GM10266 (cell line): ENCODE measurements at regions not wholly inside any gene's neighbourhood (a gene's known extent, or its start where the extent isn't known, plus 50 kb on each side); places are given as distances from the start of the nearest gene placed in this dataset.

Source experiments
- DNase-seq: peaks from one replicate; pipeline ENCODE4 v3.0.0; 2012; ENCODE audit errors: extremely low spot score
- CTCF ChIP-seq: IDR thresholded peaks from 2 replicates; pipeline ENCODE4 v1.5.1; 2012; ENCODE audit warnings: mild to moderate bottlenecking, low read depth; ENCODE audit not compliant: control insufficient read depth, insufficient read depth; ENCODE audit errors: missing control alignments

- no peak for TF ChIP-seq CTCF
- no peak for DNase-seq
Measured at GRCh38 chr9:22379272-22379671, 67.4 kb upstream of the DMRTA1 start.

- no peak for TF ChIP-seq CTCF
- no peak for DNase-seq
Measured at GRCh38 chr9:22381170-22381569, 65.5 kb upstream of the DMRTA1 start.

GRCh38 chr9:22382331-22382730 is 64.3 kb upstream of the DMRTA1 start:
- no peak for TF ChIP-seq CTCF
- DNase-seq: no peak

GRCh38 chr9:22383718-22384117 is 62.9 kb upstream of the DMRTA1 start:
- no peak for DNase-seq
- no peak for TF ChIP-seq CTCF

GRCh38 chr9:22389271-22389670 is 57.4 kb upstream of the DMRTA1 start:
- DNase-seq: no peak
- no peak for TF ChIP-seq CTCF

GRCh38 chr9:22392523-22392922 is 54.1 kb upstream of the DMRTA1 start:
- DNase-seq: no peak
- TF ChIP-seq CTCF: no peak

- no peak for DNase-seq
Measured at GRCh38 chr9:22395687-22396141, 50.9 kb upstream of the DMRTA1 start.

More at GRCh38 chr9:22395687-22396141, 50.9 kb upstream of the DMRTA1 start:
- TF ChIP-seq CTCF: no peak
